Upper lobe of left lung (tissue), 4 donors: ENCODE measurements at regions not wholly inside any gene's neighbourhood (a gene's known extent, or its start where the extent isn't known, plus 50 kb on each side); places are given as distances from the start of the nearest gene placed in this dataset.

ENCODE experiments used
- POLR2AphosphoS5 ChIP-seq, 2 donors: sonication (generic); formaldehyde crosslinking; IDR thresholded peaks; one replicate each; pipeline ENCODE4 v1.5.1; 2017; ENCODE audit warnings: antibody characterized with exemption in 2 of 2
- TF ChIP-seq, protein P1 (sequence below), 6 experiments: fragments of 450-650 bp in 4 of 6; fragments of 200-600 bp in 2 of 6; sonication (generic) in 2 of 6; IDR thresholded peaks; one replicate each; pipeline ENCODE4 v1.5.1; 2016 to 2019; ENCODE audit warnings: antibody characterized with exemption in 6 of 6

DNA sequence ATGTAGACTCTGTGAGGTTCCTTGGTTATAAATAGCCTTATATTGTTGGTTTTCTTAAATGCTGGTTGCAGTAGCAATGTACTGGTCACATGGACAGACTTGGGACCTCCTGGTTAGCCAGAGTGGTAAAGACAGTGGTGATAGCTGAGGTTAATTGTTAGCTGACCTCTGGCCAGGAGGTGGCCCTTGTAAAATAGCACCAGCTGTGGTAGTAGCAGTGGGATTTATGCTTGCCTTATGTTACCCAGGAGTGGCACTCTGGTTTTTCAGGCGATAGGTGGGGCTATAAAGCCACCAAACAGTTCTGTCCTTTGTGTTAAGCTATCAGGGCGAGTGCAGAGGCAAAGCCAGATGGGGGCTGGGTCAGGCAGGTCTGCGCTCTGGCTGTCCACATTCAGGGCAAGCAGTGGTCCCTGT lies 94.8 kb upstream of the SRD5A2 start:
- TF ChIP-seq, protein P1, sequence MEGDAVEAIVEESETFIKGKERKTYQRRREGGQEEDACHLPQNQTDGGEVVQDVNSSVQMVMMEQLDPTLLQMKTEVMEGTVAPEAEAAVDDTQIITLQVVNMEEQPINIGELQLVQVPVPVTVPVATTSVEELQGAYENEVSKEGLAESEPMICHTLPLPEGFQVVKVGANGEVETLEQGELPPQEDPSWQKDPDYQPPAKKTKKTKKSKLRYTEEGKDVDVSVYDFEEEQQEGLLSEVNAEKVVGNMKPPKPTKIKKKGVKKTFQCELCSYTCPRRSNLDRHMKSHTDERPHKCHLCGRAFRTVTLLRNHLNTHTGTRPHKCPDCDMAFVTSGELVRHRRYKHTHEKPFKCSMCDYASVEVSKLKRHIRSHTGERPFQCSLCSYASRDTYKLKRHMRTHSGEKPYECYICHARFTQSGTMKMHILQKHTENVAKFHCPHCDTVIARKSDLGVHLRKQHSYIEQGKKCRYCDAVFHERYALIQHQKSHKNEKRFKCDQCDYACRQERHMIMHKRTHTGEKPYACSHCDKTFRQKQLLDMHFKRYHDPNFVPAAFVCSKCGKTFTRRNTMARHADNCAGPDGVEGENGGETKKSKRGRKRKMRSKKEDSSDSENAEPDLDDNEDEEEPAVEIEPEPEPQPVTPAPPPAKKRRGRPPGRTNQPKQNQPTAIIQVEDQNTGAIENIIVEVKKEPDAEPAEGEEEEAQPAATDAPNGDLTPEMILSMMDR (IDR thresholded peaks at IDR 0.05): no peak
- TF ChIP-seq POLR2AphosphoS5 (IDR thresholded peaks at IDR 0.05): no peak
